DMS 273 treated with DMSO at 0.1 percent for 48 hours (cell line): ENCODE measurements at regions not wholly inside any gene's neighbourhood (a gene's known extent, or its start where the extent isn't known, plus 50 kb on each side); places are given as distances from the start of the nearest gene placed in this dataset.

Experiments used
- DNase-seq: peaks from one replicate; lab custom pipeline; 2025; lab: John Stamatoyannopoulos, UW

- DNase-seq, result no peak
Measured at GRCh38 chr7:12130609-12131008, 80.5 kb upstream of the TMEM106B start.

- no peak for DNase-seq
Measured at GRCh38 chr7:12131122-12131521, 80.0 kb upstream of the TMEM106B start.

GRCh38 chr7:12133865-12134264, 77.2 kb upstream of the TMEM106B start:
- DNase-seq, result no peak

GRCh38 chr7:12136523-12136922, 74.6 kb upstream of the TMEM106B start:
- no peak for DNase-seq

- no peak for DNase-seq
Measured at GRCh38 chr7:12137283-12137682, 73.8 kb upstream of the TMEM106B start.

- DNase-seq, result no peak
Measured at GRCh38 chr7:12138421-12138820, 72.7 kb upstream of the TMEM106B start.

- DNase-seq, result no peak
Measured at GRCh38 chr7:12139416-12139815, 71.7 kb upstream of the TMEM106B start.

GRCh38 chr7:12146813-12147212, 64.3 kb upstream of the TMEM106B start:
- DNase-seq, result no peak

- no peak for DNase-seq
Measured at GRCh38 chr7:12152196-12152918, 58.7 kb upstream of the TMEM106B start.

- DNase-seq, result no peak
Measured at GRCh38 chr7:12154119-12154518, 57.0 kb upstream of the TMEM106B start.

GRCh38 chr7:12157517-12157916, 53.6 kb upstream of the TMEM106B start:
- no peak for DNase-seq

GRCh38 chr7:12158334-12159060, 52.6 kb upstream of the TMEM106B start:
- no peak for DNase-seq

GRCh38 chr7:12161146-12161545, 49.9 kb upstream of the TMEM106B start:
- DNase-seq, result no peak
